ENCODE measurements at regions not wholly inside any gene's neighbourhood (a gene's known extent, or its start where the extent isn't known, plus 50 kb on each side); places are given as distances from the start of the nearest gene placed in this dataset.
"Not testable (repeated sequence)": the region's sequence is repeated elsewhere in the genome, so short reads cannot be mapped to it uniquely, and the experiment has no call there.

DNA sequence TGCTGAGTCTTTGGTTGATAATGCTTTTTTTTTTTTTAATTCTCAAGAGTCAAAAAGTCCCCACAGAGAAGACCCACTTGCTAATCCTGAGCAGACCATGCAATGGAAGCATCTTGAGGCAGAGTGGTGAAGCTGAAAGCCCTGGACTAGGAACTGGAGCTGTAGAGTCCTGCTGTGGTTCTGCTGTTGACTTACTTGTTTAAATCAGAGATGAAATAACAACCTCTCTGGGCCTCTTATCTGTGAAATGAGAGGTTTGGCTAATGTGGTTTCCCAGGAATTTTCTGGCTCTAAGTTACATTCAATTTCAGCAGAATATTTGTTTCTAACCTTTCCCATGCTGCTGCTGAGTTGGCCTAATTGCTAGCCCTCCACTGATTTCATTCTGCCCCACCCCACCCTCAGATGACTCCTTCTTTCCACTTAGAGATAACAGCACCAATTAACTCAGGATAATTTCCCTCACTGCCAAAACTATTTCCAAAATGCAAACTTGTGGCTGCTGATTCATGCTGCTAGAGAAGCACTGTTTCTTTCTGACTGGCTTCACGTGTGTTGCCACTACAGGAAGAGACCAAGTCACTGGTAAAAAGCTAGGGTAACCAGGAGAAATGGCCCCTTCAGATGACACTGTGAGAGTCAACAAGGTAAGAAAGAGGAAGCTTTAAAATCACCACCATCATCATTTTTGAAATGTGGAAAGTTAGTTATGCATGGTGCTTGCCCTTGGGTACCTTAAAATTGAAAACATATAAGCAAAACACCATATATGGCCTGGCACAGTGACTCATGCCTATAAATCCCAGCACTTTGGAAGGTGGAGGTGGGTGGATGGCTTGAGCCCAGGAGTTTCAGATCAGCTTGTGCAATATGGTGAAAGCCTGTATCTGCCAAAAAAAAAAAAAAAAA is 326.4 kb downstream of the DCHS2 start:
- no peak overlapping the region for H3K4me3 Mint-ChIP-seq
- peaks cover 5% of the 10 kb centered on the region for H3K36me3 Mint-ChIP-seq (ENCODE audit: low read depth)
- no peak for DNase-seq (ENCODE audit: low read depth, low spot score)
- H3K27ac Mint-ChIP-seq (ENCODE audit: unreplicated experiment): peak overlapping the region; percentile 44
- TF ChIP-seq, protein P1, sequence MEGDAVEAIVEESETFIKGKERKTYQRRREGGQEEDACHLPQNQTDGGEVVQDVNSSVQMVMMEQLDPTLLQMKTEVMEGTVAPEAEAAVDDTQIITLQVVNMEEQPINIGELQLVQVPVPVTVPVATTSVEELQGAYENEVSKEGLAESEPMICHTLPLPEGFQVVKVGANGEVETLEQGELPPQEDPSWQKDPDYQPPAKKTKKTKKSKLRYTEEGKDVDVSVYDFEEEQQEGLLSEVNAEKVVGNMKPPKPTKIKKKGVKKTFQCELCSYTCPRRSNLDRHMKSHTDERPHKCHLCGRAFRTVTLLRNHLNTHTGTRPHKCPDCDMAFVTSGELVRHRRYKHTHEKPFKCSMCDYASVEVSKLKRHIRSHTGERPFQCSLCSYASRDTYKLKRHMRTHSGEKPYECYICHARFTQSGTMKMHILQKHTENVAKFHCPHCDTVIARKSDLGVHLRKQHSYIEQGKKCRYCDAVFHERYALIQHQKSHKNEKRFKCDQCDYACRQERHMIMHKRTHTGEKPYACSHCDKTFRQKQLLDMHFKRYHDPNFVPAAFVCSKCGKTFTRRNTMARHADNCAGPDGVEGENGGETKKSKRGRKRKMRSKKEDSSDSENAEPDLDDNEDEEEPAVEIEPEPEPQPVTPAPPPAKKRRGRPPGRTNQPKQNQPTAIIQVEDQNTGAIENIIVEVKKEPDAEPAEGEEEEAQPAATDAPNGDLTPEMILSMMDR (conservative IDR thresholded peaks at IDR 0.05): no peak
- no peaks in the 10 kb centered on the region for H3K27me3 Mint-ChIP-seq (ENCODE audit: low read depth)
- H3K4me1 Mint-ChIP-seq: no peaks in the 10 kb centered on the region
- no peaks in the 10 kb centered on the region for H3K9me3 Mint-ChIP-seq

- Mint-ChIP-seq H3K27me3 (ENCODE audit: low read depth) (no peaks in the 10 kb centered on the region), H3K27ac (ENCODE audit: unreplicated experiment) (no peak overlapping the region), H3K36me3 (ENCODE audit: low read depth) (peaks cover 9% of the 10 kb centered on the region), H3K4me1 (no peaks in the 10 kb centered on the region), H3K4me3 (no peak overlapping the region), H3K9me3 (no peaks in the 10 kb centered on the region)
- DNase-seq (ENCODE audit: low read depth, low spot score): no peak
- TF ChIP-seq, protein P1 (conservative IDR thresholded peaks at IDR 0.05): no peak
These were observed 330.9 kb downstream of the DCHS2 start for GRCh38 chr4:154160519-154161301.

DNA sequence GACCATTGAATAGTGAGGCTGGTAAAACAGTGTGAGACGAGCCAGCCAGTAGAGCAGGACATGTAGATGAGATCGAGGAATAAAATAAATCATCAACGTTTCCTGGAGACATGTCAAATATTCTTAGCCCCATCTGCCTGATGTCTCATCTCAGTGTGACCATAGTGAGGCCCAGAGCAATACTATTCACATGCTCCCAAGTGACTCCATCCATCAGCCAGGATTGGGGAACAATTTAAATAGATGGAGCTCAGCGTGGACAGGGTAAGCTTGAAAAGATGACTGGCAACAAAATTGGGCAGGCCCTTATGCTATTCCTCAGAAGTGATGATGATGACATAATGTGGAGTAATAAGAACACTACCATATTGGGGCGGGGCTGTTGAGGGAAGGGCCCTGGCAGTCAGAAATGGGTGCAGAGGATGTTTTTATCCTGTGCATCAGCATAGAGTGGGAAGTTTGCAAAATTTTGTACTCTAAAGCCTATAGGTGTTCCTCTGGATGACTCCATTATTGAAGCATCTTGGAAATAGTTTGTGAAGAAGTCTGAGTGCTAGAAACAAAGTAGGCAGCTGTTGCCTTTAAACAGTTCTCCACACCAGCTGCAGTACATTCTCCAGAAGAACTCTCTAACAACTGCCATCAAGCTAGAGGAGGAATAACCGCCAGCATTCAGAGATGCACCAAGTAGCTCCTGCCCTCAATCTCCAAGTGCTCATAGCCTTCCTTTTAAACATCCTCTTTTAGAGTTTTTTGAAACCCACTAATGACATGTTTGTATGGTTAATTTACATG is 333.0 kb downstream of the DCHS2 start:
- TF ChIP-seq, protein P1 (conservative IDR thresholded peaks at IDR 0.05): no peak
- no peak overlapping the region for H3K4me3 Mint-ChIP-seq
- no peak overlapping the region for H3K27ac Mint-ChIP-seq (ENCODE audit: unreplicated experiment)
- no peaks in the 10 kb centered on the region for H3K27me3 Mint-ChIP-seq (ENCODE audit: low read depth)
- peaks cover 6% of the 10 kb centered on the region for H3K36me3 Mint-ChIP-seq (ENCODE audit: low read depth)
- peaks cover 3% of the 10 kb centered on the region for H3K4me1 Mint-ChIP-seq
- H3K9me3 Mint-ChIP-seq: peaks cover 6% of the 10 kb centered on the region
- DNase-seq (ENCODE audit: low read depth, low spot score): no peak

DNA sequence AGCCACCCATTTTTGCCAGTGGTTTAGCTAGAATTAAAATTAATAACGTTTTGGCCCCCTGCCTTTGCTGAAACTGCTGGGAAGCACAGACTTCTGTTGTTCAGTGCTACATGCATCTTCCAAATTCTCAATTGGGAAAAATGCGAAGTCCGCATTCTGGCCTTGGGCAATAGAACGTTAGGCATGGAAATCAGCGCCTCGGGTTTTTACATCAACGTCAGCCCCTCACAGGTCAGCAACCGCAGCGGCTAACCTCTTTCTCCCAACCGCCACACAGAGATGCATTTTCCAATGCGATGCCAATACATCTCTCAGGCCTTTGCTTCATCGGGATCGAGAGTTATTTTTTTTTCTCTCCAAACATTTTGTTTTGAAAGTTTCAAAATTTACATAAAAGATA is 339.1 kb downstream of the DCHS2 start:
- peaks cover 2% of the 10 kb centered on the region for H3K36me3 Mint-ChIP-seq (ENCODE audit: low read depth)
- no peaks in the 10 kb centered on the region for H3K27me3 Mint-ChIP-seq (ENCODE audit: low read depth)
- H3K4me1 Mint-ChIP-seq: peaks cover 3% of the 10 kb centered on the region
- TF ChIP-seq, protein P1 (conservative IDR thresholded peaks at IDR 0.05): no peak
- DNase-seq (ENCODE audit: low read depth, low spot score): no peak
- no peak overlapping the region for H3K4me3 Mint-ChIP-seq
- no peak overlapping the region for H3K27ac Mint-ChIP-seq (ENCODE audit: unreplicated experiment)
- H3K9me3 Mint-ChIP-seq: peaks cover 8% of the 10 kb centered on the region

DNA sequence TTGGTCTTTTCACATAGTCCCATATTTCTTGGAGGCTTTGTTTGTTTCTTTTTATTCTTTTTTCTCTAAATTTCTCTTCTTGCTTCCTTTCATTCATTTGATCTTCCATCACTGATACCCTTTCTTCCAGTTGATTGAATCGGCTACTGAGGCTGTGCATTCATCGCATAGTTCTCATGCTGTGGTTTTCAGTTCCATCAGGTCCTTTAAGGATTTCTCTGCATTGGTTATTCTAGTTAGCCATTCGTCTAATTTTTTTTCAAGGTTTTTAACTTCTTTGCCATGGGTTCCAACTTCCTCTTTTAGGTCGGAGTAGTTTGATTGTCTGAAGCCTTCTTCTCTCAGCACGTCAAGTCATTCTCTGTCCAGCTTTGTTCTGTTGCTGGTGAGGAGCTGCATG is 342.4 kb downstream of the DCHS2 start:
- H3K4me1 Mint-ChIP-seq; DNase-seq (ENCODE audit: low read depth, low spot score); H3K27ac Mint-ChIP-seq (ENCODE audit: unreplicated experiment); H3K36me3 Mint-ChIP-seq (ENCODE audit: low read depth); H3K27me3 Mint-ChIP-seq (ENCODE audit: low read depth); H3K4me3 Mint-ChIP-seq; H3K9me3 Mint-ChIP-seq: not testable (repeated sequence)
